ENCODE measurements at regions not wholly inside any gene's neighbourhood (a gene's known extent, or its start where the extent isn't known, plus 50 kb on each side); places are given as distances from the start of the nearest gene placed in this dataset.

GRCh38 chr13:103229674-103230073, 163.5 kb upstream of the SLC10A2 start:
- no peak for DNase-seq (ENCODE audit: low read depth)
- TF ChIP-seq CTCF (conservative IDR thresholded peaks at IDR 0.05; ENCODE audit: low read depth, low read length), result no peak
- H3K4me3 ChIP-seq (ENCODE audit: low read depth, low read length), result no peak overlapping the region

- TF ChIP-seq CTCF (conservative IDR thresholded peaks at IDR 0.05; ENCODE audit: low read depth, low read length), result no peak
- peak; percentile 85 for DNase-seq (ENCODE audit: low read depth)
- no peak overlapping the region for H3K4me3 ChIP-seq (ENCODE audit: low read depth, low read length)
Observed at GRCh38 chr13:103224804-103225203, 158.6 kb upstream of the SLC10A2 start.

- DNase-seq (ENCODE audit: low read depth), result no peak
- TF ChIP-seq CTCF (conservative IDR thresholded peaks at IDR 0.05; ENCODE audit: low read depth, low read length), result no peak
- no peak overlapping the region for H3K4me3 ChIP-seq (ENCODE audit: low read depth, low read length)
Observed at GRCh38 chr13:103222683-103223082, 156.5 kb upstream of the SLC10A2 start.

GRCh38 chr13:103218253-103218652, 152.0 kb upstream of the SLC10A2 start:
- H3K4me3 ChIP-seq (ENCODE audit: low read depth, low read length), result no peak overlapping the region
- DNase-seq (ENCODE audit: low read depth), result no peak
- no peak for TF ChIP-seq CTCF (conservative IDR thresholded peaks at IDR 0.05; ENCODE audit: low read depth, low read length)

- no peak for DNase-seq (ENCODE audit: low read depth)
- H3K4me3 ChIP-seq (ENCODE audit: low read depth, low read length), result no peak overlapping the region
- TF ChIP-seq CTCF (conservative IDR thresholded peaks at IDR 0.05; ENCODE audit: low read depth, low read length), result no peak
Observed at GRCh38 chr13:103213152-103213551, 146.9 kb upstream of the SLC10A2 start.

- no peak for TF ChIP-seq CTCF (conservative IDR thresholded peaks at IDR 0.05; ENCODE audit: low read depth, low read length)
Observed at GRCh38 chr13:103210348-103210747, 144.1 kb upstream of the SLC10A2 start.

GRCh38 chr13:103203735-103204330, 137.6 kb upstream of the SLC10A2 start:
- no peak overlapping the region for H3K4me3 ChIP-seq (ENCODE audit: low read depth, low read length)
- DNase-seq (ENCODE audit: low read depth), result no peak
- TF ChIP-seq CTCF (conservative IDR thresholded peaks at IDR 0.05; ENCODE audit: low read depth, low read length), result no peak

More at GRCh38 chr13:103210348-103210747, 144.1 kb upstream of the SLC10A2 start:
- DNase-seq (ENCODE audit: low read depth), result no peak
- no peak overlapping the region for H3K4me3 ChIP-seq (ENCODE audit: low read depth, low read length)
